Renal cortical epithelial cell (primary cell): ENCODE measurements at regions not wholly inside any gene's neighbourhood (a gene's known extent, or its start where the extent isn't known, plus 50 kb on each side); places are given as distances from the start of the nearest gene placed in this dataset.
"Not testable (repeated sequence)": the region's sequence is repeated elsewhere in the genome, so short reads cannot be mapped to it uniquely, and the experiment has no call there.

ENCODE experiments used
- DNase-seq: peaks from one replicate; pipeline ENCODE4 v3.0.0-alpha.2; 2011; ENCODE audit warnings: low read depth

- not testable (repeated sequence) for DNase-seq
Observed at GRCh38 chr16:21514474-21514840, 84.9 kb upstream of the METTL9 start.

DNA sequence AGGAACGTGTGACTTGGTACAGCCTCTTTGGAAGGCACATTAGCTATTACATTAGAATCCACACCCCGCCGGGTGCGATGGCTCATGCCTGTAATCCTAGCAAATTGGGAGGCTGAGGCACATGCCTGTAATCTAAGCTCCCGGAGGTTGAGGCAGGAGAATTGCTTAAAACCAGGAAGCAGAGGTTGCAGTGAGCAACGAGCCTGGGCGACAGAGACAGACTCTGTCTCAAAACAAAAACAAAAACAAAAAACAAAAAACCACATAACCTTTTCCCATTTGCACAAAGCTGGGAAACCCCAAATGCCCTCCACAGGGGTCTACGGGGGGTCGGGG is 82.7 kb upstream of the METTL9 start:
- not testable (repeated sequence) for DNase-seq

GRCh38 chr16:21517263-21517662 is 82.1 kb upstream of the METTL9 start:
- DNase-seq: not testable (repeated sequence)

DNA sequence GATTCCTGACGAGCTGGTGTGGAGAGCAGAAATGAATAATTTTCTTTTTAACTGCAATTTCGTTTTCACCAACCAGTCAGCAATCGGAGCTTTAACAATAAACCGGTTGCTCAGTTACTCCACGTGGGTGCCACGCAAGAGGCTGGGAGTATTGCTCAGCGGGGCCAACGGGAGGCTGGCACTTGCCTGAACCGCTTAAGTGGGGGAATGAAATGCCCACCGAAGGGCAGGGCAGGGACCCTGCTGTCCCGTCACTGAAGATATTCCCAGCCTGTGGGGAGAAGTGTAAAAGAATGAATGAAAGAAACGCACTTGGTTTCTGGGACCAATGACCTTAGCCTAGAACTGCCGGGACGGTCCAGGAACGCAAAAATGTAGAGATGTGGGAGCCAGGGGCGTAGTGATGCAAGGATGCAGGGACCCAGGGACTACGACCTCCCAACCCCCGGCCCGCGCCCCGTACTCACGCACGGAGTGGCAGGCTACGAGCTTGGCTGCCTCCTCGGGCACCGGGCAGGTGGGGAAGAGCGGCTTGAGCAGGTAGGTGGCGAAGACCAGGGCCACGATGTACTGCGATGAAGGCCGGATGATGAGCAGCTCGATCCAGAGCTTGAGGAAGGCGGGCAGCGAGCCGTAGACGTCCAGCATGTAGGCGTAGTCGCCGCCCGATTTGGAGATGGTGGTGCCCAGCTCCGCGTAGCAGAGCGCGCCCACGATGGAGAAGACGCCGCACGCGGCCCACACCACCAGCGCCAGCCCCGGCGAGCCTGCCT is 79.8 kb upstream of the METTL9 start:
- DNase-seq: not testable (repeated sequence)

GRCh38 chr16:21520134-21521047 is 79.0 kb upstream of the METTL9 start:
- DNase-seq: peak; percentile 56

DNA sequence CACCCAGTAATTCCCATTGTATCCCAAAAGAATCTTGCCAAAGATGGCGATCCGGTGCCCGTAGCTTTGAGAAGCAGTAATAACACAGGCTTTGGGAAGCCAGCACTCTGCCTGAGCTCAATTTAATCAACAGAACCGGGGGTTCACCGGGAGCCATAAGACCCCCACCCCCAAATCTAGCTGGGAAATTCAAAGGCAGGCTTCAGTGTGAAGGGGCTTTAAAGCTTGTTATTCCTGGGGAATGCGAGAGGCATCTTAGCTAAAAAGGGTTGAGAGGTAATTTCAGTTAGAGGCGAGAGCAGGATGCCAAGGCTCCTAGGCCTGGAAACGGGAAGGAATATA is 78.4 kb upstream of the METTL9 start:
- DNase-seq: not testable (repeated sequence)

DNA sequence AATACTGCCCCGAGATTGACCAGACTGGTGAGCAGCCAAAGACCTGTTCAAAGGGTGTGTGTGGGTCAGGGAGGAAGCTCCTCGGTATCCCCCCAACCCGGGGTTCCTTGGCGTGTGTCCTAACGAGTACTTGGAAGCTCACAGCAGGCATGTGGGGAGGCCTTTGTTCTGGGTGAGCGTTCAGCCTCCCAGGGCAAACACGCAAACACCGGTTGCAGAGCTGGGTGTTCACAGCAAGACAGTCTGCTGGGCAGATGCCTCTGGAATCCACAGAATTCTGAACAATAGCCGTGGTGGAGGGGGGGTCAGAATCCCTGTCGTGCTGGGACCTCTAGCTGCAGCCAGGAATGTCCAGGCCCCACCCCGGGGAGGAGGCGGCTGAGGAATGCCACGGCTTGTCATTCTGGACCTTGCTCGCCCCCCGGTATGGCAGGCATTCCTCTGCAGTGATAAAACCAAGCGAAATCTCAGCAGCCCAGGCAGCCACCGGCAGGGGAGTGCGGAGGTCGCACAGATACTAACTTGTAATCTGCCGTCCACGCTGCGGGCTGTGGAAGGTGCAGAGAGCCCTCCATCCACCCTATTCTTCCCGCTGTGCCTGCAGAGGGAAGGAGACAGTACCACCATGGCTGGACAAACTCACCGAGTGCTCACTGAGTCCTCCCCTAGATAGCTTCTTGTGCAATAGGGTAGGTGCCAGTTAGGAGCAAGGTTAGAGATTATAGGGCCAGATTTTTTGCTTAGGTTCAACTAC is 77.8 kb upstream of the METTL9 start:
- peak; percentile 65 for DNase-seq

GRCh38 chr16:21522846-21523245 is 76.5 kb upstream of the METTL9 start:
- DNase-seq: not testable (repeated sequence)

DNA sequence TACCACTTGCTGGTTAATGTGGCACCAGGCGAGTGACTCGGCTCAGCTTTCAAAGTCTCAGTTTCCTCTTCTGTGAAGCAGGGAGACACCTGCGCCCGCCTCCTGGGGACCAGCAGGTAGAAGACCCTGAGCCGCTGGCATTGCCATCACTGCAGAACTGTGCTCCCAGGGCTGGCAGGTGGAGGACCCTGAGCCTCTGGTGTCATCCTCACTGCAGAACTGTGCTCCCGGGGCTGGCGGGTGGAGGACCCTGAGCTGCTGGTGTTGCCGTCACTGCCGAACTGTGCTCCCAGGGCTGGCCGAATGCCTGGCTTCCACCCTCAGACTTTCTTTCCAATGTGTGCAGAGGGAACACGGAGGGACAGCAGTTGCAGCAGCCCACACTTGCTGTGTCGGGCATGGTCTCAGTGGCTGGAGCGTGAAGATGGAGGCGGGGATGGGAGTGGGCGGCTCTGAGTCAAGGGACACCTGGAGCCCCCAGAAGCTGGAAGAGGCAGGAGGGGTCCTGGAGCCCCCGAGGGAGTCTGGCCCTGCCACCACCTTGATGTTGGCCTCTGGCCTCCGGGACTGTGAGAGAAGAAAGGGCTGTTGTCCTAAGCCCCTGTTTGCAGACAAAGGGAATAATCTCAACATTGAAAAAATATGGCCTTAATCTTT is 75.8 kb upstream of the METTL9 start:
- no peak for DNase-seq

GRCh38 chr16:21524068-21524751 is 75.2 kb upstream of the METTL9 start:
- no peak for DNase-seq

GRCh38 chr16:21524752-21525028 is 74.7 kb upstream of the METTL9 start:
- not testable (repeated sequence) for DNase-seq

GRCh38 chr16:21525029-21525895 is 74.1 kb upstream of the METTL9 start:
- peak; percentile 63 for DNase-seq

GRCh38 chr16:21525956-21526922 is 73.1 kb upstream of the METTL9 start:
- DNase-seq: not testable (repeated sequence)

DNA sequence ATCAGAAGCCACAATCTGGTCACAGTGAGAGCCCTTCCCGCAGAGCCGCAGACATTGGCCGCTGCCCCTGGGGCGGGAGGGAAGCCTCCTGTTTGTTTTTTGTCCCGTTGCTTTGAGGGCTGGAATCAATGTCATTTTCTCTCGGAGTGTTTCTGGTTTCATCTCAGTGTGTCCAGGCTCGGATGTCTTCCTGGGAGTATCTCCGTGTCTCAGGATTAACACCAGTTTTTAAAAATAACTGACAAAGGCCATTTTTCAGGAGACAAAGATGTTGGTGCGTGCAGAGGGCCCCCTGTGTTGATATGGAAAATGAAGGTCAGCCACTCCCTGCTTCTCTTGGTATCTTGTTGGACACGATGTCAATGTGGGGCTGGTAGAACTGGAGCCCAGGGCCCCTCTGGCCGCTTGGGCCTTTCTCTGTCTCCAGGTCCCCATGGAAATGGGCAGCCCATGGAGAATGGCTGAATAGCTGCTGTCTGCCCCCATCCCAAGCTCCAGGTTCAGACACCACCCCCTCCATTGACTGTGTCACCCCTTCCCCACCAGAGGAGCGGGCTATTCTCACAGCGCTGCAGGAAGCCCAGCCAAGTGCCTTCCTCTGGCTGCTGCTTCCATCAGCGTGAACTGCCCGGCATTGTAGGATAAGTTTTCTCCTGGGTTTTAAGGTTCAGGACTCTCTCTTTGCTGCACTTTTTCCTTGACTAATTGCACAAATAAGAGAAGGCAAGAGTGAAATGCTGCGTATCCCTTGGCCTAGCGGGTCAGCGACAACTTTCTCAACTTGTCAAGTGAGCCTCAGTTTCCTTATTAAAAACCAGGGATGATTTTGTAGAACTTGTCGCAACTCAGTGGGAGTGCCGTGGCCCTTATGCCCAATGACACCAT is 72.2 kb upstream of the METTL9 start:
- no peak for DNase-seq

DNA sequence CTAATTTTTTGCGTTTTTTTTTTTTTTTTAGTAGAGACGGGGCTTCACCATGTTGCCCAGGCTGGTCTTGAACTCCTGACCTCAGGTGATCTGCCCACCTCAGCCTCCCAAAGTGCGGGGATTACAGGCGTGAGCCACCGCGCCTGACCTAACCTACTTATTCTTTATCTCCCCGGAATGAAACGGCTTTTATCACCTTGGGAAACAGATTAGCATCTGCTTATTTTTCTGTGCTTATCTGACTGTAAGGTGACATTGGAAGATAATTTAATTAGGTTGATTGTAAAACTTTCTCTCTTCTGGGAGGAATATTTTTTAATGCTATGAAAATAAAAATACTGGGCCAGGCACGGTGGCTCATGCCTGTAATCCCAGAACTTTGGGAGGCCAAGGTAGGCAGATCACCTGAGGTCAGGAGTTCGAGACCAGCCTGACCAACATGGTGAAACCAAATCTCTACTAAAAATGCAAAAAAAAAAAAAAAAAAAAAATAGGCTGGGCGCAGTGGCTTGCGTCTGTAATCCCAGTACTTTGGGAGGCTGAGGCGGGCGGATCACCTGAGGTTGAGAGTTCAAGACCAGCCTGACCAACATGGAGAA is 70.2 kb upstream of the METTL9 start:
- not testable (repeated sequence) for DNase-seq

GRCh38 chr16:21530729-21531383 is 68.5 kb upstream of the METTL9 start:
- not testable (repeated sequence) for DNase-seq

DNA sequence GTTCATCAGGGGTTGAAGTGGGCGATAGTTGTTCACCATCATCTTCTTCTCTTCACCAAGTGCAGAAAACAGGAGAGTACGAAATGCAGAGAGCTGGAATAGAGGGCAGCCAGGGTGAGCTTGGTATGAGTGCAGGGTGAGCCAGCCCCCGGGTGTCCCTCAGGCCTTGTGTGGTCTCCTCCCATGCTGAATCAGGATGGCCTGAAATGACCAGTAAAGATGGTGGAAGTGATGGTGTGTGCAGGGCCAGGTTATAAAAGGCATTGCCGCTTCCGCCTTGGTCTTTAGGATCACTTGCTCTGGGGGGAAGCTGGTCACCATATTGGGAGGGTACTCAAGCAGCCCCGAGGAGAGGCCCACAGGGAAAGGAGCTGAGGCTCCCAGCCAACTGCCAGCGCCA is 66.4 kb upstream of the METTL9 start:
- not testable (repeated sequence) for DNase-seq
